ENCODE measurements at regions not wholly inside any gene's neighbourhood (a gene's known extent, or its start where the extent isn't known, plus 50 kb on each side); places are given as distances from the start of the nearest gene placed in this dataset.
"Not testable (repeated sequence)": the region's sequence is repeated elsewhere in the genome, so short reads cannot be mapped to it uniquely, and the experiment has no call there.

DNA sequence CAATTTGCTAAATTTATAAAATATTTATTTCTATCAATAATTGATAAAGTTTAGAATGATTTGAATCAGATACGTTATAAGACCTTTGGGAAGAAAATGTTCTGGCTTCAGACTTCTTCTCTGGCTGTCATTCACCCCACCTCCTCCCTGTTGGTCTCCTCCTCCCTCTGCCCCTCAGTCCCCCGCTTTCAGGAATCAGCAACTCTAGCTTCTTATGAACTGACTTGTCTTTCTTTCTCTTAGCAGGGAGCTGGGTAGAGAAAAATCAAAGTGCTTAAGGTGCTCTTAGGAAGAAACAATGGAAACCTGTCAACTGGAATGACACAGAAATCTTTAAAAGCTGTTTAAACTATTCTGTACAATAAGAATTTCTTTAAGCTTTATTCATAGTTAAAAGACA, 71.3 kb upstream of the ETV3 start:
- DNase-seq, result no peak

DNA sequence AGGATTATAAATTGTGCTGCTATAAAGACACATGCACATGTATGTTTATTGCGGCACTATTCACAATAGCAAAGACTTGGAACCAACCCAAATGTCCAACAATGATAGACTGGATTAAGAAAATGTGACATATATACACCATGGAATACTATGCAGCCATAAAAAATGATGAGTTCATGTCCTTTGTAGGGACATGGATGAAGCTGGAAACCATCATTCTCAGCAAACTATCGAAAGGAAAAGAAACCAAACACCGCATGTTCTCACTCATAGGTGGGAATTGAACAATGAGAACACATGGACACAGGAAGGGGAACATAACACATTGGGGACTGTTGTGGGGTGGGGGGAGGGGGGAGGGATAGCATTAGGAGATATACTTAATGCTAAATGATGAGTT, 67.8 kb upstream of the ETV3 start:
- not testable (repeated sequence) for DNase-seq

DNA sequence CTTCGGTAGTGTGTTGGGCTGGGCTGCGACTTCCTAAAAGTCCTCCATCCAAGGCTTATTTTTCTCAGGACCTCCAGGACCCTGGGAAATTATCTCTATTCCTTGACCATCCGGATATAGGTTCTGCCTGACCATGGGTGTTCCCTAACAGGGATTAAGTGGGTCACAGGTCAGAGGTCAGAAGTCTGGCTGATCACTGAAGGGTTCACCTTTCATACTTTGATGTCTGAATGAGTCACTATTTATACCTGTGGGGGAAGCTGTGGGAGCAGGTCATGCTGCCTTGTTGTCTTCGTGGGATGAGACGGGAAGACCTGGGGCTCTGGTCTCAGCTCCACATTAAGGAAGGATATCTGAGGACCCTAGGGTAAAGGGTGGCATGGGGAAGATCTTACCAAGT, 65.0 kb upstream of the ETV3 start:
- no peak for DNase-seq

DNA sequence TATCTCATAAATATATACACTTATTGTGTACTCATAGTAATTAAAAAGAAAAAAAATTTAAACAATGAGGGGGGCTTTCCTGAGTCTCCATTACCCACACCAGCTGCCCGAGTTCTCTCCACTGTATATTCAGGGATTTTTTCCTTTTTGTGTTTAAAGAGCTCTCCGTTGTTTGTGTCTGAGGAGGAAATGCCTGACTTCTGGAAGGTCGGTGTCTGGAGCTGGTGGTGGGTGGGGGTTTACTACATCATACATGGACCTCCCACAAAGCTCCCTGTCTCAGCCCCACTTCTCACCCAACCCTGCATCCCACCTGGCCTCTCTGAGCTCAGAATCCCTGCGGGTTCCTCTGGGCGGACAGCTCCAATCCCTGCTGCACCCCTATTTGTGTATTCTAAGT, 64.1 kb upstream of the ETV3 start:
- no peak for DNase-seq

DNA sequence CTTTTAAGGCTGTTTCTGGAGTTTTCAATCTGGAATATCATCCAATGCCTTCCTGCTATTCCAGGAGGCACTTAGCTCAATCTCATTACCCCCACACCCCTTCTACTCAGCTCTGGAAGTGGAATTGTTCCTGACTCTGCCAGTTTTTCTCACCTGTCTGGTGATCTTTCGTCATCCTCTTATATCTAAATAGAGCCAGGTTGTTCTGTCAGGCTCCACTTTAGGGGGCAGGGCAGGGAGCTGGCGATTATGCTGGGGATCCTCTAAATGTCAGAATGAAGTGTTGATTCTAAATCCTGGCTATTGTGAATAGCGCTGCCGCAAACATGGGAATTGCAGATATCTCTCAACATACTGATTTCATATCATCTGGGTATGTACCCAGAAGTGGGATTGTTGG, 63.6 kb upstream of the ETV3 start:
- DNase-seq, result no peak

DNA sequence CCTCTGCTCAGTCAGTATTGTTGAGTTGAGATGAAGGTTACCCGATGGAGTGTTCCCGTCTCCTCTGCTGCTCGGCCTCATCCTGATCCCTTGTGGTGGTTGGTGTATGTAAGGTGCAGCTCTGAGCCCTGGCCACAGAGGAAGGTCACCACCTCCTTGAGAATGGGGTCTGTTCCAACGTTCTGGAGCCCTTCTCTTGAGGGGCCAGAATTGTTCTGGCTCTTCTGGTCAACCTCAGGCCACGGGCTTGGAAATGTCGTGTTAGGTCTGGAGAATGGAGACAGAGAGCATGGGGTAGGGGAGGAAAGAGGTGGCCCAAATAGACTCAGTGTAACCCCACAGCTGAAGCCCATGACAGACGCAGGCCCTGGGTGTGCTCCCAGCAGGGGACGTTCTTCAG, 62.3 kb upstream of the ETV3 start:
- DNase-seq, result no peak

DNA sequence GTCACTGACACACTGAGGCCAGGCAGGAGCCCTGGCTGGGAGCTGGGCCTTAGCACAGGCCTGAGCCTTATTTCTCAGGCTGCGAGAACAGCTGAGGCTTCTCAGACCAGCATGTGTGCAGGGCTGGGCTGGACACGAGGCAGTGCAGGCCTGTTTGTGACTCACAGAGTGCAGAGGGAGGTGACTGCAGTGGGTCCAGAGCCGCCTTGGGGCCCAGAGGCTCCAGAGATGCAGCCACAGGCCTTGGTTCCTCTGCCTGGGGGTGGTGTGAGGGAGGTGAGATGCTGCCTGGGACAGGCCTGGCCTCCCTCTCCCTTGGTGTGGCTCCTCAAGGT, 61.2 kb upstream of the ETV3 start:
- DNase-seq, result no peak

DNA sequence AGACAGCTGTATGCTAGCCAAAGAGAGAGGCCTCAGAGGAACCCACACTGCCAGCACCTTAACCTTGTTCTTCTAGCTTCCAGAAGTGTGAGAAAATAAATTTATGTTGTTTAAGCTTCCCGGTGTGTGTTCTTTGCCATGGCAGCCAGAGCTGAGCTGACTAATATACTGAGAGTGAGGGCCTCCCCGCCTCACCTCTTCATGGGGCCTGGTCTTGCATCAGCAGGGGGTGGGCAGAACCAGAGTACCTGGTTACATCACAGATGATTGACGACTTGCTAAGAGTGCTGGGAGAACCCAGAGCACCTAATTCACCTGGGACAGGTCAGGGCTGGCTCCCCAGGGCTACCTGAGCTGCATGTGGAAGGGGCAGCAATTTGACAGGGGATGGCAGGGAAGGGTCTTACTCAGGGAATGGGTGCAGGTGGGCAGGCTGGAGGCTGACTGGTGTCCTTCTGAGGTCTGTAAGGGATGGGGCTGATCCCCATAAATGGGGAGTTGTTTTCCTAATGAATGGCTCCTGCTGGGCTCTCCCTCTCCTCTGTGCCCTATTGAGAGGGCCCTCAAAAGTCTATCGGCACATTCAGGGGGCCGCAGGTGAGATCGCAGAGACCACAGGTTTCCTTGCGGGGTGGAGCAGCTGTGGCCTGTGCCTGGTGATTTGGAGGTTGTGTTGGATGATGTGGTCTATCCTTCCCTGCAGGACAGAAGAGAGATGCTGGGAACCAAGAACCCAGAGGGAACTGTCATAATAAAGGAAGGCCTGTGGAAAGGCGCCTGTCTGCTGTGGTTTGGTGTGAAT, 60.6 kb upstream of the ETV3 start:
- no peak for DNase-seq

DNA sequence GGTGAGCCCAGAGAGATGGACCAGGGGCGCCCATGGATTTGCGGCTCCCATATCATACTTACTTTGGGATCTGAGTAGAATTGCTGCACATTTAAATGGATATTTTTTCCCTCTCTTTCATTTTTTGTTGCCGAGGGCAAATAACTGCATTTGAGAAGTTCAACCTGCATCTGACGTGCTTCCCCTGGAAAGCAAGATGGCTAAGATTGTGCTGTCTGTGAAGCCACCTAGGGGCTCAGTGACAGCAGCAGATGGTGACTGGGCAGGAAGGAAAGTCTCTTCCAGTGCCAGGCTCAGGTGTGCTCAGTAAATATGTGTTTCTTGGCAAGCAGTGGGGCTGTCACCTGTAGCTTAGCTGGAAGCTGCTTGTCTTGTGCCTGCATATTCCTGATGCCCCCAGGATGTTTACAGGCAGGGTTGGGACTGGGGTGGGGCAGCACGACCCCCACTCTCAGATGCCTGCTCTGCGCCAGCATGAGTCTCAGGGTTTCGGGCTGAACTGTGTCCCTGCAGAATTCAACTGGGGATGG, 59.8 kb upstream of the ETV3 start:
- no peak for DNase-seq

DNA sequence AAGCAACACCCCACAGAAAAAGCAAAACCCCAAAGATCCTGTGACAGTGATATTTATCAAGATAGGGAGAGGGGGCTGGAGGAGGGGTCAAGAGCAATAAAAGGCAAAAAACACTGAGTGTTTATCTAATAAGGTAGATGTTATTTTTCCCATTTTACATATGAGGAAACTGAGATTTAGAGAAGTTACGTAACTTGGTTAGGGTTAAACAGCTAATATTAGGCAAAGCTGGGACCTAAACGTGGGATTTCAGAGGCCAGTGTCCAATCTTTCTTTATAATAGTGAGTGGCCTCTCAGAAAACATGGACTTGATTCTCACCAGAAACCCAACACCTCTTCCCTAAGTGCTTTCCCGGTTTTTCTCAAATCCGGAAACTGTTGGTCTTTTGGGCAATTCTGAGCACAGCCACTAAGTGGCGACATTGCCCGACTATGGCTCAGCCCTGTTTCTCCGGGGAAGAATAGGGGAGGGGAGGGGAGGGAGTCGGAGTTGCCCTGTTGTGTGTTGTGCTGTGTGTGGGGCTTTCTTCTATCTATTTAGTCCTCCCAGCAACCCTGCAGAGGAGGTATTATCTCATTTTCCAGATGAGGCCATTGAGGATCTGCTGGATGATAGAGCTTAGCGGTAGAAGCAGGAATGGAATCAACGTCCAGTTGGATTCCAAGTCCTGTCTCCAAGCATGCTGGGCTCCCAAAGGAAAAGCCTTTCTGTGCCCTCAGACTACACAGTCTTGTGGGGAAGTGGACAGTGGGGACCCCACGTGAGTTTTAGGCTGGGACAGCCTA, 58.7 kb upstream of the ETV3 start:
- DNase-seq, result peak in 1 of 2 donors; percentile 23

DNA sequence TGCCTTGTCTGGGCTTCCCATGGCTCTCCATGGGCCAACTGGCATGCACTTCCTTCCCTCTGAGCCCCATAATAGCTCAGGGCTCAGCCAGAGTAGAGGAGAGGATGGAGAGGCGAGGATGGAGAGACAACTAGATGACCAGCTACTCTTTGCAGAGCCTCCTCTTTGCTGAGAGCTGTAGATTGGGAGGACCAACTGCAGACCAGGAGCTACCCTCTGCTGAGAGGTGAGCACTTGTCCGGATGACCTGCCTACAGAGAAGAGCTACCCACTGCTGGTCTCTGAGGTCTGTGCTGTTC, 58.0 kb upstream of the ETV3 start:
- DNase-seq, result no peak

DNA sequence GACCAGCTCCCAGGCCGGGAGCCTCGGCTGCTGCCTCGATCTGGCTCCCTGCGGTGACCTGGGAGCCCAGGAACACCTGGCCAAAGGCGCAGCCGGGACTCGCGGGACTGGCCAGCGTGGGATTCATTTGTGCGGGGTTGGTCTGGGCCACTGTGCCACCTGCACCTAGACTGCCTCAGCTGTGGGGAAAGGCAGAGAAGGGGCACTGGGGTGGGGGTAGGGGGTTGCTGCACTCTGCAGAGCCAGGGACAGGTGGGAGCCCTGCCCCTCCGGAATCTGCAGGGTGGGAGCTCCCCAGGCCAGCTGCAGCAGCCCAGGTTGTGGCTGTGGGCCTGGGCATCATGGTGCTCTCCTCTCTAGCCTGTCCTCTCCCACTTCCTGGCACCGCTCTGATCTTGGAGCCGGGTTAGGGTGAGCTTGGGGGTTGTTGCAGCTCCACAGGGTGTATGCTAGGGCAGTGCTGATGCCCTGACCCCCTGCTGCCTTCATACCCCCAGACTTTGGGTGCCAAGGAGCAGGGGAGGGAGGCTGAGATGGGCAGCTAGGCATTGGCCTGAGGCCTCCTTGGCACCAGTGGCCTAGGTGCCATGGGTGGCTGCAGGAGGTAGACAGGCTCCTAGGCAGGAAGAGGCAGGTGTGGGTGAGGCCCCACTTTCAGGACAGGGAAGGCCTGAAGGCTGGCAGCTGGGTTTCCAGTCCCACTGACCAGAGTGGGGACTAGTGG, 57.5 kb upstream of the ETV3 start:
- DNase-seq, result no peak

DNA sequence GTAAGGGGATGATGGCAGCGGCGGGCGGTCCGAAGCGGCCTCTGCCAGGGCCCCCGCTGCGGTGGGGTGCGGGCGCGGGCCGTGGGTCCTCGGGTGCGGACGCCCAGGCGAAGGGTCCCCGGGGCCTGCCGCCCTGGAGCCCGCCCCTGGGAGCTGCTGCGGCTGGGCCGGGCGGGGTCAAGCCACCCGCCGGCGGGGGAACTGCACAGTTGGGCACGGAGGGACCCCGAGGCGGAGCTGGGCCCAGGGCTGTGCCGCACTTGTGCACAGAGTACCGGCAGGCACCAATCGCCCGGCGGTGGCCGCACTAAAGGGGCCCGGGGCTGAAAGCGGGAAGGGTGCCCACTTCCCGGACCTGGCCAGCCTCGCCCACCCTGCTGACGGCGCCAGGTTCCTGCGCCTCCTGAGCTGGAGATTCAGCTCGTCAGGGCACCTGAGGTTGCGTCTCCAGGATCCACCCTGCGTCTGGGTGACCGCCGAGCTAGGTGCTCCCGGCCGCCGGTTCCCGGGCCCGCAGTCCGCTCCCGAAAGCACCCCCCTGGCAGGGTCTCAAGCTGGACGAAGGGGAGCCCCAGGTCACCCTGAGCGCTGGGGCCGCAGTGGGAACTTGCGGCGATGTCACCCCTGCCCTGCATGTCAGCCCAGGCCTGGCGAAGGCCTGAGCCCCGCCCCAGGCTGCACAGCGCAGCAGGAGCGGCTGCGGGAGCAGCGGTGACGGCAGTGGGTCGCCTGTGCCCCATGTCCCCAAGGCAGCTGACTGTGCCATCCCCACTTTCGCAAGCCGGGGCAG, 56.7 kb upstream of the ETV3 start:
- no peak for DNase-seq

DNA sequence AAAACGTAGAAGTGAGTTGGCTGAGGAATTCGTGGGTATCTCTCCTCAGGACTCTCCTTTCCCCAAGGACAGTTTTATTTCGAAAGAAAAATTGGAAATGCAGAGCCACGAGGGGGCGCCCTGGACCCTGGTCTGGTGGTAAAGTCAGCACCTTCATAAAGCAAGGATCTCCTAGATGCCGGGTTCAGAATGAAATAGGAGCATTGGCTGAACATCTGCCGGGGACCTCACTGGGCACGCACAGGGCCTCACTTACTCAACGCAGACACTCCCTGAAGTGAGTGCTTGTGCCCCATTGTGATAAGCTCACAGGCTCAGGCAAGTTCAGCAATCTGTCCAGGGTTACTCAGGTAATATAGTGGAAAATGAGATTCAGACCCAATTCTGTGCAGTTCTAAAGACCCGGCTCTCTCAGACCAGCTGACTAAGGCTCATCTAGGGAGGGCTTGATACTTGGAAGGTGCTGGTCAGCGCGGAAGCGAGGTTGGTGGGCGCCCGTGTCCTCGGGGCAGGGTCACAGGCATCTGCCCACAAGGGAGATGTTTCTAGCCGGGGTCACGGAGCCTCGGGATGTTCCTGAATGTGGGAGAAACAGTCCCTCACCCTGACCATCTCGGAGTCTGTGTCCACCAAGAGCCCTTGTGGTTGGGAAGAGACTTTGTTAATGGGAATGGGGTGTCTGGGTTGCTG, 55.7 kb upstream of the ETV3 start:
- peak; percentile 25 to 87 for DNase-seq

DNA sequence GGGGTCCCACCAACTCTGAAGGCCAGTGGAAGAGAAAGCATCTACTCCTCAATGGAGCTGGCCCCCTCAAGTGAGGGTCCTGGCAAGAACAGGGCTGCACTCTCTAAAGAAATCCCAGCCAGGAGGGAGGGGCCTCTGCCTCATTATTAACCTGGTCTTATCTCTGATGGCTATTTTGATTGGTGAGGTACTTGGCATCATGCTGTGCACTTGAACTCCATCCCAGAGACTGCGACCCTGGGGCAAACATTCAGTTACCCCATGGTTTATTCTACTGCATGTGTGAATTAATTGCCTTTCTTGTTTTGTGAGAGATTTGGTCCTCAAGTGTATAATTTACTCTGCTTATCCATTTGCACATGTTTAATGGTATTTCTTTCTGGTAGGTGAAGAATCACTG, 55.0 kb upstream of the ETV3 start:
- DNase-seq, result no peak

DNA sequence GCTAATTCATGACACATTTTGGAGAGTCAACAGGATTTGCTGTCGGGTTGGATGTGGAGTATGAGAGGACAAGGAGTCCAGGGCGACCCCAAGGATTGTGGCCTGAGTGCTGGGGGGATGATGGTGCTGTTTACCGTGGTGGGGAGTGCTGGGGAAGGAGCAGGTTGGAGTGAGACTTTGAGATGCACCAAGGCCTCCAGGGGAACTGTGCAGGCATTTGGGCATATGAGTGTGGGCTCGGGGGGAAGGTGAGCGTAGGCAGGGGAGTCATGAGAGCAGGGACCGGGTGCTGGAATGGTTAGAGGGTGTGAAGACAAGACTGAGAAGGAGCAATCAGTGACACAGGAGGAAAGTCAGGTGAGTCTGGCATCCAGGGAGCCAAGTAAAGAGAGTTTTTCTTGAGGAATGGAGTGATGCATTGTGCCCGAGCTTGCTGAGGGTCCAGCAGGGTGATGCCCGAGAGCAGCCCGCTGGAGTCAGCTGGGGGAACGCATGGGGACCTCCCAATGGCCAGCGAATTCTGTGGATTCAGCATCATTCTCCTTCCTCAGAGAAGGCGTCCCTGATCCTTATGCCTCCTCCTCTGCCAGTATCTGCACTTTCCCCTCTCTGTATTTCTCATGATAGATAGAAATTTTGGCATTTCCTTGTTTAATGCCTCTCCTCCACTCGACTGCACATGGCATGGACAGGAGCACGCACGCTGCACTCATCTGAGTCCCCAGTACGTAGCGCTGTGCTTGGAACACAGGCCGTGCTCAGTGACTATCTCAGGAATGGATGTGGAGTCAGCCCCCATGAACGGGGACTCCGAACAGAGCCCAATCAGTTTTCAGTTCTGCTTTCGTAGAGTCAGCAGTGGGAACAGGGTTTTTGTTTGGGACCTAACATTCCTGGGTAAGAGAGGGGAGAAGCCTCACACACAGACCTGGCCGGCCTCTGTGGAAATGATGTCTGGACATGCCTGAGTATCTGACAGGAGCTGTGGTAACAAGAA, 52.1 kb upstream of the ETV3 start:
- DNase-seq, result no peak

DNA sequence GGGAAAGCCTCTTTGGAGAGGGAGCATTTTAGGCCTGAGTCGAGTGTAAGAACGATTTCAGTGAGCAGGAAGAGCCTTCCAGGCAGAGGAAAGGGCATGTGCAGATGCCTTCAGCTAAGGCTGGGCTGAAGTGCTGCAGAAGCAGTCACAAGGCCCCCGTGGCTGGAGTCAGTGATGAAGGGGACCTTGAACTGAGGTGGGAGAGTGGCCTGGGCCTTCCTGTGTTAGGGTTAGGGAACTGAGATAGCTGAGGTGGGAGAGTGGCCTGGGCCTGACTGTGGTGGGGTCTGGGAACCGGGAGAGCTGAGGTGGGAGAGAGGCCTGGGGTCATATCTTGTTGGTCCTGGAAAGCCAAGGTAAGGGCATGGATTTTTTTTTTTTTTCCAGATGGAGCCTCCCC, 50.9 kb upstream of the ETV3 start:
- DNase-seq, result no peak
